CD4-positive, alpha-beta T cell treated with Interleukin-6 at 100 ng/mL for 8 hours (primary cell): ENCODE measurements at regions not wholly inside any gene's neighbourhood (a gene's known extent, or its start where the extent isn't known, plus 50 kb on each side); places are given as distances from the start of the nearest gene placed in this dataset.

Source experiments
- DNase-seq: peaks from one replicate; pipeline ENCODE4 v3.0.0-alpha.2; 2020; ENCODE audit warnings: mixed read lengths, low spot score

GRCh38 chr6:134495203-134495889 lies 177.4 kb upstream of the SGK1 start:
- no peak for DNase-seq

GRCh38 chr6:134493789-134494188 lies 175.9 kb upstream of the SGK1 start:
- DNase-seq: no peak

GRCh38 chr6:134491477-134491876 lies 173.6 kb upstream of the SGK1 start:
- DNase-seq: no peak

GRCh38 chr6:134482593-134483270 lies 164.8 kb upstream of the SGK1 start:
- no peak for DNase-seq

- no peak for DNase-seq
Measured at GRCh38 chr6:134481966-134482365, 164.1 kb upstream of the SGK1 start.

- no peak for DNase-seq
Measured at GRCh38 chr6:134480593-134480992, 162.7 kb upstream of the SGK1 start.

- no peak for DNase-seq
Measured at GRCh38 chr6:134478764-134479399, 161.0 kb upstream of the SGK1 start.

GRCh38 chr6:134477991-134478635 lies 160.2 kb upstream of the SGK1 start:
- DNase-seq: no peak

- no peak for DNase-seq
Measured at GRCh38 chr6:134474955-134475354, 157.0 kb upstream of the SGK1 start.

GRCh38 chr6:134472661-134473060 lies 154.7 kb upstream of the SGK1 start:
- DNase-seq: no peak

GRCh38 chr6:134472046-134472445 lies 154.1 kb upstream of the SGK1 start:
- no peak for DNase-seq

- no peak for DNase-seq
Measured at GRCh38 chr6:134470457-134470975, 152.6 kb upstream of the SGK1 start.

- DNase-seq: no peak
Measured at GRCh38 chr6:134469702-134470456, 152.0 kb upstream of the SGK1 start.

GRCh38 chr6:134468633-134469032 lies 150.7 kb upstream of the SGK1 start:
- DNase-seq: no peak

- no peak for DNase-seq
Measured at GRCh38 chr6:134467620-134468019, 149.7 kb upstream of the SGK1 start.

GRCh38 chr6:134466771-134467525 lies 149.0 kb upstream of the SGK1 start:
- DNase-seq: no peak

- no peak for DNase-seq
Measured at GRCh38 chr6:134464690-134465411, 146.9 kb upstream of the SGK1 start.

GRCh38 chr6:134458857-134459657 lies 141.1 kb upstream of the SGK1 start:
- no peak for DNase-seq

GRCh38 chr6:134457941-134458340 lies 140.0 kb upstream of the SGK1 start:
- DNase-seq: no peak

- peak; percentile 22 for DNase-seq
Measured at GRCh38 chr6:134456226-134456625, 138.3 kb upstream of the SGK1 start.
